HG03196 (cell line): ENCODE measurements at regions not wholly inside any gene's neighbourhood (a gene's known extent, or its start where the extent isn't known, plus 50 kb on each side); places are given as distances from the start of the nearest gene placed in this dataset.
"Not testable (repeated sequence)": the region's sequence is repeated elsewhere in the genome, so short reads cannot be mapped to it uniquely, and the experiment has no call there.

Source experiments
- ATAC-seq: cut with Tn5 transposase; IDR thresholded peaks from one replicate; pipeline ENCODE4 v1.9.1; 2021; ENCODE audit not compliant: unreplicated experiment

- ATAC-seq: peak; percentile 49
These were observed 76.3 kb upstream of the CUX1 start for GRCh38 chr7:101740981-101741725.

- no peak for ATAC-seq
These were observed 74.0 kb upstream of the CUX1 start for GRCh38 chr7:101743241-101743994.

DNA sequence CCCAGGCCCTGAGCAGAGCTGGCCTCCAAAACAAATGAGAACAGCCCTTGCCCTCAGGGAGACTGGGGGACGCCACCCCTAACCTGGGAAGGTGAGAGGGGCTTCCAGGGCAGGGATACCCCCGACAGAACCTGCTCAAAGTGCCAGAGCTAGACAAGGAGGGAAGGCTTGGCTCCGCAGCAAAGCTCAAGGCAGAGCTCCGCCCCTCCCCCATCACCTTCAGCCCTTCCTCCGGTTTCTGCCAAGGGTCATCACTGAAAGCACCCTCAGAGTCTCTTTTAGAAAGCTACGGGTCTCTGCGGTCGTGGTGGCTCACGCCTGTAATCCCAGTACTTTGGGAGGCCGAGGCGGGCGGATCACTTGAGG is 73.4 kb upstream of the CUX1 start:
- no peak for ATAC-seq

GRCh38 chr7:101744588-101744987 is 72.8 kb upstream of the CUX1 start:
- no peak for ATAC-seq

DNA sequence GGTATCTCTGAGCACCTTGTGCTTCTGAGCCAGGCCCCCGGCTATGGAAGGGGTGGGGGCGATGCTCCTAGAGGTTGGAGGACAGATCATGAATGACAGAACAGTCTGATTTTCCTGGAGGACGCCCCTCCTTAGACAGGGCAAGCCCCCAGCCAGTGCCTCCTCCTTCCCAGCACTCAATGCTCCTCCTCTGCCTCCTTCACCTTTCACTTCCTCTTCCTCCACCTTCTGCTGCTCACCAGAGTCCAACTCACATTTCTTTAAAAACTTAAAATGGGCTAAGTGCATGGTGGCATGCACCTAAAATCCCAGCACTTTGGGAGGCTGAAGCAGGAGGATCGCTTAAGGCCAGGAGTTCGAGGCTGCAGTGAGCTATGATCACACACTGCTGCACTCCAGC is 71.1 kb upstream of the CUX1 start:
- no peak for ATAC-seq

DNA sequence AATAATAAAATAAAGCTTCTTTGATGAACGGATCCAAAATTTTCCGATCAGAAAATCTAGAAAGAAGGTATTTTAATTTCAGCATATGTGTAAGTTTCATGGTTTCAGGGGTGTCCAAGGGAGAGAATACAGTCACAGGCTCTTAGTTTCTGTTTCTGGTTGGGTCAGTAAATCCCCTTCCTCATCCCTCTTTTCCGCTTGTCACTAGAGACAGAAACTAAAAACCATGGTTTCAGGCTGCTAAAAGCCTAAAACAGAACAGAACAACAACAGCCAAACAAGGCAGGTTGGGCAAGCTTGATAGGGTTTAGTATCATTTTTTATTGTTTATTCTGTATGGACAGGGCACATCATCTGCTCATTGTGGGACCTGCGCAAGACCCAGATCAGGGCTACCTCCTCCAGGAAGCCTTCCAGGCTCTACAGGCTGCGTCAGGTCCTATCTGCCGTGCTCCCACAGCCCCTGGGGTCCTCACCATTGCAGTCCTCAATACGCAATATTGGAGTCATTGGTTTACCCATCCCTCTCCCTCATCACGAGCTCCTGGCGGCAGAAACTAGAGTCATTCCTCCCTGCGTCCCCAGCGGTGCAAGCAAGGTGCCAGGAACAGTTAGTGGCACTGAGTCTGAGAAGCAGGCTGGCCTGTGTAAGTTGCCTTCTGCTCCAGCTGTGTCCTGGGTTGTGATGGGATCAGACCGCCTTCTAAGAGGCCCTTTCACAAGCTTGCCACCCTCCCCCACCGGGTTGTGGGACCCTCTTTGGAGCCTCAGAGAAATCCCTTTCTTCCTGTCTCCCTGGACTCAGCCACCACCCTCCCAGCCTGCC is 70.2 kb upstream of the CUX1 start:
- ATAC-seq: no peak

DNA sequence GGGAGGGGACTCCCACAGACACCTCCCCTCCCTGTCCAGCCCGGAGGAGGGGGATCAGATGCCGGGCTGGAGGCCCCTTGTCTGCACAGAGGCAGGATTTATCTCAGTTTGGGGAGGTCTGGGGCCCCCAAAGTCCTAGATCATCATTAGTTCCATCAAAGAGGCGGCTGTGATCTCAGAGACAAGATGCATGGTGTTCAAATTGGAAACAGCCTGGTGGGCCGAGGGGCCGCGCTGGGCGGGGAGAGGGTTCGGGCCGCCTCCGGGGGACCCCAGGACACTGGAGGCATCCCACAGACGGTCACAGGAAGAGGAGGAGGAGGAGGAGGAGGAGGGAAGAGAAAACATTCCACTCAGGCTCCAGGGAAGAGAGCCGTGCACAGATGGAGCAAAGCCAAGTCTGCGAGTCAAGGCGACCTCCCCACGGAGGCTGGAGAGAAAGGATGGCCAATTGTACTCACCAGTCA is 69.5 kb upstream of the CUX1 start:
- no peak for ATAC-seq

- ATAC-seq: no peak
These were observed 67.5 kb upstream of the CUX1 start for GRCh38 chr7:101749891-101750290.

DNA sequence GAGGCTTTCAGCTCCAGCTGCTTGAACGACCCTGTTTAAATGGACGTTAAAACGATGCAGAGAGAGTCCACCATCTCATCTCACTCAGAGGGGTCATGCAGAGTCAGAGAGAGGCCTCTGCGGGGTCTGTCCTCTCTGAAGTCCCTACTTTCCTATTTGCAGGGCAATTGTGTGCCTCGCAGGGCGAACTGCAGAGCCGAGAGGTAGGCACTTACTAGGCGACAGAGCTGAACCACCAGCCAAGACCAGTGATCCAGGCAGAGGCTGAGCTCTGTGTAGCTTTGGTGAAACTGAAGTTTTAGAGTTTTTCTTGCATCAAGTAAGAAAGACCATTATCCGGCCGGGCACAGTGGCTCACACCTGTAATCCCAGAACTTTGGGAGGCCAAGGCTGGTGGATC is 64.1 kb upstream of the CUX1 start:
- ATAC-seq: no peak

GRCh38 chr7:101754424-101755159 is 62.8 kb upstream of the CUX1 start:
- no peak for ATAC-seq

- no peak for ATAC-seq
These were observed 59.5 kb upstream of the CUX1 start for GRCh38 chr7:101757879-101758278.

DNA sequence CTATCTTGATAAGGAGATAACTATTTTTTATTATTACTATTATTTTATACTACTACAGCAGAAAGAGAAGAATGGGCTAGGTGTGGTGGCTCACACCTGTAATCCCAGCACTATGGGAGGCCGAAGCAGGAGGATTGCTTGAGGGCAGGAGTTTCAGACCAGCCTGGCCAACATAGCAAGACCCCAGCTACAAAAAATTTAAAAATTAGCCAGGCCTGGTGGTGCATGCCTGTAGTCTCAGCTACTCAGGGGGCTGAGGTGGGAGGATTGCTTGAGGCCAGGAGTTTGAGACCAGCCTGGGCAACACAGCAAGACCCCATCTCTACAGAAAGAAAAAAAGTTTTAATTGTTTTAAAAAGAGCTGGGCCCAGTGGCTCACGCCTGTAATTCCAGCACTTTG is 58.9 kb upstream of the CUX1 start:
- ATAC-seq: not testable (repeated sequence)

DNA sequence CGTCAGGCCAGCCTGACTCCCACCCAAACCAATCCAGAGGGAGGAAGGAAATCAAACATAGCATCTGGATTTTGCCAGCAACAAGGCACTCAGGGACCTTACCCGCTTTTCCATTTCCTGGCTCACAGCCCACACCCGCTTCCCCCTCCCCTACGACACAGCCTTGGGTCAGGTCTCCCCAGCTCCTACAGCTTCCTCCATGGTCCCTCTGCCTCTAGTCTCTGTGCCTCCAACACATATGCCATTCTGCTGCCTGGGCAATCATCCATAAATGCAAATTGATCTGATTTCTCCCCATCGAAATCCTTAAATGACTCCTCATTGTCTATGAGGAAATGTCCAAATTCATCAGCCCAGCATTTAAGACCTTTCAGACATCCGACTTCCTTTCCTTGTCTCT is 53.2 kb upstream of the CUX1 start:
- no peak for ATAC-seq

DNA sequence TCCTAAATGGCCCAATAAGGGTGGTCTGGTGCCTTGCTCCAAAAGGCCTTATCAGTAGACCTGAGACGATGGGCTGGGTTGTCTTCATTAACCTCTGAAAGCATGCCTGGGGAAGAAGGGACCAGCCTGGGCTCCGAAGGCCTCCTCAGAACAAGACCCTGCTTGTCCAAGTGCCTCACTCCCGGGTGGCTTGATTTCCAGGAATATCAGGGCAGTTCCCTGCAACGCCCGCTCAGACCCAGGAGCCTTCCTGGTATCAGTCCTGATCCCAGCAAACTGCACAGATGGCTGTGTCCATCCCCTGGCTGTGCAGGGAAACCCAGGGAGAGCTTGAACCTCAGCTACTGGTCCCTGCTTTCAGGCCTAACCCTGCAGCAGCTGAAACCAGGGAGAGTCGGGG is 49.9 kb upstream of the CUX1 start:
- ATAC-seq: no peak
